HEK293 (cell line): ENCODE measurements at regions not wholly inside any gene's neighbourhood (a gene's known extent, or its start where the extent isn't known, plus 50 kb on each side); places are given as distances from the start of the nearest gene placed in this dataset.

Experiments used
- CTCF ChIA-PET: fragments of 350-600 bp; formaldehyde crosslinking; extraction: SDS; loops from one replicate; lab custom pipeline; 2021; ENCODE audit warnings: antibody characterized with exemption; lab: Yijun Ruan, JAX
- POLR2A ChIA-PET: fragments of 300-600 bp; formaldehyde crosslinking; extraction: SDS; loops from one replicate; lab custom pipeline; 2020; ENCODE audit warnings: antibody characterized with exemption, inconsistent platforms; lab: Yijun Ruan, JAX
- H3K27ac ChIP-seq: fragments of 200-500 bp; sonication (Bioruptor generic); 2 replicates; pipeline ENCODE4 v1.5.1; 2014; ENCODE audit warnings: low read depth, low read length, control low read depth, inconsistent platforms; ENCODE audit errors: extremely low read depth
- H3K36me3 ChIP-seq, 2 experiments: fragments of 200-500 bp in 1 of 2; sonication (Bioruptor generic) in 1 of 2; 1 replicate in 1 of 2; 2 replicates in 1 of 2; pipeline ENCODE4 v1.5.1; 2014 to 2017; ENCODE audit warnings: inconsistent platforms in 2 of 2, low read length in 2 of 2; ENCODE audit not compliant: control insufficient read depth in 2 of 2, insufficient read depth in 1 of 2
- H3K4me1 ChIP-seq: fragments of 200-500 bp; sonication (Bioruptor generic); 2 replicates; pipeline ENCODE4 v1.5.1; 2014; ENCODE audit warnings: mild to moderate bottlenecking, low read length, inconsistent platforms; ENCODE audit not compliant: control insufficient read depth, insufficient read depth
- H3K4me3 ChIP-seq: 2 replicates; pipeline ENCODE4 v1.5.1; 2011; ENCODE audit warnings: low read depth, mild to moderate bottlenecking, control low read depth, low read length, moderate library complexity
- H3K9me3 ChIP-seq: fragments of 200-500 bp; sonication (Bioruptor generic); 2 replicates; pipeline ENCODE4 v1.5.1; 2014; ENCODE audit warnings: low read depth, low read length, inconsistent platforms; ENCODE audit not compliant: control insufficient read depth, insufficient read depth
- GLI2 ChIP-seq: fragments of 450-650 bp; formaldehyde crosslinking; IDR thresholded peaks from 2 replicates; pipeline ENCODE4; 2017; ENCODE audit warnings: missing biosample characterization, missing genetic modification characterization, low read depth, borderline replicate concordance
- HOXC10 ChIP-seq: sonication (generic); formaldehyde crosslinking; IDR thresholded peaks from 2 replicates; pipeline ENCODE4 v1.8.1; 2023; ENCODE audit warnings: mild to moderate bottlenecking, missing genetic modification reagents
- HOXD13 ChIP-seq: sonication (generic); formaldehyde crosslinking; IDR thresholded peaks from 2 replicates; pipeline ENCODE4 v1.8.0; 2022; ENCODE audit warnings: missing genetic modification reagents, borderline replicate concordance
- IKZF3 ChIP-seq: fragments of 450-650 bp; IDR thresholded peaks from 2 replicates; pipeline ENCODE4 v1.5.0; 2018; ENCODE audit warnings: missing biosample characterization, mild to moderate bottlenecking, missing genetic modification characterization, moderate library complexity
- KLF16 ChIP-seq: fragments of 450-650 bp; formaldehyde crosslinking; IDR thresholded peaks from 2 replicates; pipeline ENCODE4 v1.5.1; 2017; ENCODE audit warnings: missing biosample characterization, missing genetic modification characterization
- OVOL3 ChIP-seq: fragments of 450-650 bp; formaldehyde crosslinking; IDR thresholded peaks from 2 replicates; pipeline ENCODE4 v1.5.1; 2016; ENCODE audit warnings: missing biosample characterization, missing genetic modification characterization
- PRDM1 ChIP-seq: fragments of 450-650 bp; formaldehyde crosslinking; IDR thresholded peaks from 2 replicates; pipeline ENCODE4; 2016; ENCODE audit warnings: missing biosample characterization, missing genetic modification characterization
- SP2 ChIP-seq: fragments of 450-650 bp; formaldehyde crosslinking; IDR thresholded peaks from 2 replicates; pipeline ENCODE4 v1.5.1; 2016; ENCODE audit warnings: missing biosample characterization, missing genetic modification characterization
- TCF7L2 ChIP-seq: IDR thresholded peaks from 2 replicates; pipeline ENCODE4 v1.6.1; 2011; ENCODE audit warnings: low read depth, mild to moderate bottlenecking, inconsistent platforms, low read length, moderate library complexity, borderline replicate concordance
- YY1 ChIP-seq: fragments of 450-650 bp; formaldehyde crosslinking; IDR thresholded peaks from 2 replicates; pipeline ENCODE4 v1.5.1; 2018; ENCODE audit warnings: missing biosample characterization, missing genetic modification characterization
- YY2 ChIP-seq: fragments of 450-650 bp; formaldehyde crosslinking; IDR thresholded peaks from 2 replicates; pipeline ENCODE4 v1.5.1; 2016; ENCODE audit warnings: missing biosample characterization, missing genetic modification characterization
- ZBTB1 ChIP-seq: fragments of 450-650 bp; formaldehyde crosslinking; IDR thresholded peaks from 2 replicates; pipeline ENCODE4 v1.5.1; 2016; ENCODE audit warnings: missing biosample characterization, missing genetic modification characterization
- ZBTB21 ChIP-seq: fragments of 450-650 bp; formaldehyde crosslinking; IDR thresholded peaks from 2 replicates; pipeline ENCODE4 v1.5.1; 2017; ENCODE audit warnings: missing biosample characterization, missing genetic modification characterization
- ZBTB8A ChIP-seq: fragments of 450-650 bp; formaldehyde crosslinking; IDR thresholded peaks from 2 replicates; pipeline ENCODE4 v1.5.1; 2016; ENCODE audit warnings: missing biosample characterization, missing genetic modification characterization
- ZEB2 ChIP-seq: fragments of 450-650 bp; formaldehyde crosslinking; IDR thresholded peaks from 2 replicates; pipeline ENCODE4 v1.5.1; 2016; ENCODE audit warnings: missing biosample characterization, missing genetic modification characterization
- ZFP41 ChIP-seq: fragments of 450-650 bp; formaldehyde crosslinking; IDR thresholded peaks from 2 replicates; pipeline ENCODE4 v1.5.1; 2016; ENCODE audit warnings: missing biosample characterization, missing genetic modification characterization, borderline replicate concordance
- ZNF10 ChIP-seq: fragments of 450-650 bp; formaldehyde crosslinking; IDR thresholded peaks from 2 replicates; pipeline ENCODE4 v1.5.1; 2017; ENCODE audit warnings: missing biosample characterization, missing genetic modification characterization
- ZNF112 ChIP-seq: fragments of 450-650 bp; formaldehyde crosslinking; IDR thresholded peaks from 2 replicates; pipeline ENCODE4 v1.5.0; 2017; ENCODE audit warnings: missing biosample characterization, missing genetic modification characterization
- ZNF114 ChIP-seq: fragments of 450-650 bp; formaldehyde crosslinking; IDR thresholded peaks from 2 replicates; pipeline ENCODE4 v1.5.0; 2017; ENCODE audit warnings: missing biosample characterization, missing genetic modification characterization
- ZNF174 ChIP-seq: fragments of 450-650 bp; formaldehyde crosslinking; IDR thresholded peaks from 2 replicates; pipeline ENCODE4 v1.5.0; 2017; ENCODE audit warnings: missing biosample characterization, mild to moderate bottlenecking, missing genetic modification characterization
- ZNF175 ChIP-seq: fragments of 450-650 bp; formaldehyde crosslinking; IDR thresholded peaks from 2 replicates; pipeline ENCODE4 v1.5.1; 2016; ENCODE audit warnings: missing biosample characterization, missing genetic modification characterization
- ZNF19 ChIP-seq: fragments of 450-650 bp; formaldehyde crosslinking; IDR thresholded peaks from 2 replicates; pipeline ENCODE4; 2016; ENCODE audit warnings: missing biosample characterization, missing genetic modification characterization, low read depth
- ZNF335 ChIP-seq: fragments of 450-650 bp; formaldehyde crosslinking; conservative IDR thresholded peaks from 2 replicates; pipeline ENCODE4 v1.5.1; 2016; ENCODE audit warnings: missing biosample characterization, missing genetic modification characterization
- ZNF48 ChIP-seq: fragments of 450-650 bp; formaldehyde crosslinking; IDR thresholded peaks from 2 replicates; pipeline ENCODE4 v1.5.1; 2016; ENCODE audit warnings: missing biosample characterization, missing genetic modification characterization
- ZNF501 ChIP-seq: fragments of 450-650 bp; formaldehyde crosslinking; IDR thresholded peaks from 2 replicates; pipeline ENCODE4 v1.5.1; 2016; ENCODE audit warnings: missing biosample characterization, missing genetic modification characterization
- ZNF707 ChIP-seq: fragments of 450-650 bp; formaldehyde crosslinking; IDR thresholded peaks from 2 replicates; pipeline ENCODE4 v1.5.1; 2016; ENCODE audit warnings: missing biosample characterization, missing genetic modification characterization
- ZNF768 ChIP-seq: fragments of 450-650 bp; formaldehyde crosslinking; IDR thresholded peaks from 2 replicates; pipeline ENCODE4 v1.5.1; 2018; ENCODE audit warnings: missing biosample characterization, mild to moderate bottlenecking, missing genetic modification characterization
- TF ChIP-seq, protein P1 (sequence below): fragments of 450-650 bp; formaldehyde crosslinking; IDR thresholded peaks from 2 replicates; pipeline ENCODE4 v1.5.1; 2016; ENCODE audit warnings: missing biosample characterization, missing genetic modification characterization
- TF ChIP-seq, protein P2 (sequence below): fragments of 450-650 bp; formaldehyde crosslinking; optimal IDR thresholded peaks from 2 replicates; pipeline ENCODE3; 2016; ENCODE audit warnings: missing biosample characterization, mild to moderate bottlenecking, missing genetic modification characterization

DNA sequence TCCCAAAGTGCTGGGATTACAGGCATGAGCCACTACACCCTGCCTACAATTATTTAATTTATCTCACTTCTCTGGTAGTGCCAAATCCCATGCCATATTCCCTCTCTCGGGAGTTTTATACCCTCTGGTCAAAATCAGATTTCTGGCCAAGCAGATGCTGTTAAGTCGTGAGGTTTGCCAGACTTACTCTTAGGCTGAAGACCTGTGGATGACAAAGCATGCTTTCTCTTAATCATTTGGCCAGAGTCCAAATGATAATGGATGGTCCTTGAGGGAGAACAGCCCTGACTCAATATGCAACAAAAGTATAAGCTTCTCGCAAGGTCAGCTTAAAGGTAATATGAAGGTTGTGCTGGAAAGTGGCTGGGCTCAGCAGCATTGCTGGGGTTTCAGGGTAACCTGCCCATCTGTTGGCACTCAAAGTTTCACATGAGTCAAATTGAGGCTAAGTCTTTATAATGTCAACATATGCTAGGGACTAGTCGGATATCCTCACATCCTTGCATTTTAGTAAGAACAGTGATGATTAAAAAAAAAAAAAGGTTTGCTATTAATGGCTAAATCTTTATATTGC, 280.1 kb downstream of the KIF4B start:
- Histone ChIP-seq H3K4me3 (no peak overlapping the region), H3K27ac (no peak overlapping the region), H3K4me1 (peaks cover 4% of the 10 kb centered on the region; the same call in 1 of the 2 replicates)
- POLR2A ChIA-PET: no interaction called here
- TF ChIP-seq, protein P1, sequence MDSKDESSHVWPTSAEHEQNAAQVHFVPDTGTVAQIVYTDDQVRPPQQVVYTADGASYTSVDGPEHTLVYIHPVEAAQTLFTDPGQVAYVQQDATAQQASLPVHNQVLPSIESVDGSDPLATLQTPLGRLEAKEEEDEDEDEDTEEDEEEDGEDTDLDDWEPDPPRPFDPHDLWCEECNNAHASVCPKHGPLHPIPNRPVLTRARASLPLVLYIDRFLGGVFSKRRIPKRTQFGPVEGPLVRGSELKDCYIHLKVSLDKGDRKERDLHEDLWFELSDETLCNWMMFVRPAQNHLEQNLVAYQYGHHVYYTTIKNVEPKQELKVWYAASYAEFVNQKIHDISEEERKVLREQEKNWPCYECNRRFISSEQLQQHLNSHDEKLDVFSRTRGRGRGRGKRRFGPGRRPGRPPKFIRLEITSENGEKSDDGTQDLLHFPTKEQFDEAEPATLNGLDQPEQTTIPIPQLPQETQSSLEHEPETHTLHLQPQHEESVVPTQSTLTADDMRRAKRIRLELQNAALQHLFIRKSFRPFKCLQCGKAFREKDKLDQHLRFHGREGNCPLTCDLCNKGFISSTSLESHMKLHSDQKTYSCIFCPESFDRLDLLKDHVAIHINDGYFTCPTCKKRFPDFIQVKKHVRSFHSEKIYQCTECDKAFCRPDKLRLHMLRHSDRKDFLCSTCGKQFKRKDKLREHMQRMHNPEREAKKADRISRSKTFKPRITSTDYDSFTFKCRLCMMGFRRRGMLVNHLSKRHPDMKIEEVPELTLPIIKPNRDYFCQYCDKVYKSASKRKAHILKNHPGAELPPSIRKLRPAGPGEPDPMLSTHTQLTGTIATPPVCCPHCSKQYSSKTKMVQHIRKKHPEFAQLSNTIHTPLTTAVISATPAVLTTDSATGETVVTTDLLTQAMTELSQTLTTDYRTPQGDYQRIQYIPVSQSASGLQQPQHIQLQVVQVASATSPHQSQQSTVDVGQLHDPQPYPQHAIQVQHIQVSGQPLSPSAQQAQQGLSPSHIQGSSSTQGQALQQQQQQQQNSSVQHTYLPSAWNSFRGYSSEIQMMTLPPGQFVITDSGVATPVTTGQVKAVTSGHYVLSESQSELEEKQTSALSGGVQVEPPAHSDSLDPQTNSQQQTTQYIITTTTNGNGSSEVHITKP (tag by site-specific recombination): no peak
- TF ChIP-seq ZNF174 (tag by site-specific recombination) (no peak), ZEB2 (tag by site-specific recombination) (no peak), IKZF3 (tag by site-specific recombination) (no peak), TCF7L2 (no peak), GLI2 (tag by site-specific recombination) (no peak), ZNF707 (tag by site-specific recombination) (no peak), YY2 (tag by site-specific recombination) (no peak), ZNF114 (tag by site-specific recombination) (no peak), ZNF112 (tag by site-specific recombination) (no peak), SP2 (no peak), ZBTB8A (tag by site-specific recombination) (no peak), HOXD13 (no peak), ZNF768 (no peak)
- TF ChIP-seq, all 188 proteins: peak for 0
- H3K9me3 ChIP-seq: no peaks in the 10 kb centered on the region
- CTCF ChIA-PET: no interaction called here
- H3K36me3 ChIP-seq: no peaks in the 10 kb centered on the region

DNA sequence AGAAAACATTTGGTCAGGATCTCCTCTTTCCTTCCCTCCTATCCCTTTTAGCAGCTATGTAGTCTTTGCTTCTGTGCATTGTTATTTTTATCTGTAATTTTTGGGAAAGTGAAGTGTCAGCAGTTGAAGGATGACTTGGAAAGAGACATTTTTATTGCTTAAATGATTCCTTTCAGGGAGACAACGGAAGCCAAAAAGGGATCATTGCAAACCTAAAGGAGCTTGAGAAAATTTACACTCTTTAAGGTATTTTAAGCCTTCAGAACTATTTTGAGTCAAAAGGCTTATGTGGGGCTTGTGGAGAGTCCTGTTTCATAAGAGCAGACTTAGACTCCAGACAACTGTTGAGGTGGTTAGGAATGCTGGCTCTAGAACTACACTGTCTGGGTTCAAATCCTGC, 281.6 kb downstream of the KIF4B start:
- H3K36me3 ChIP-seq: no peaks in the 10 kb centered on the region
- no peak for TF ChIP-seq KLF16
- no peak for TF ChIP-seq ZFP41 (tag by site-specific recombination)
- no peak for TF ChIP-seq OVOL3 (tag by site-specific recombination)
- no peak for TF ChIP-seq ZNF10 (tag by site-specific recombination)
- no peak for TF ChIP-seq ZNF48 (tag by site-specific recombination)
- TF ChIP-seq, protein P2, sequence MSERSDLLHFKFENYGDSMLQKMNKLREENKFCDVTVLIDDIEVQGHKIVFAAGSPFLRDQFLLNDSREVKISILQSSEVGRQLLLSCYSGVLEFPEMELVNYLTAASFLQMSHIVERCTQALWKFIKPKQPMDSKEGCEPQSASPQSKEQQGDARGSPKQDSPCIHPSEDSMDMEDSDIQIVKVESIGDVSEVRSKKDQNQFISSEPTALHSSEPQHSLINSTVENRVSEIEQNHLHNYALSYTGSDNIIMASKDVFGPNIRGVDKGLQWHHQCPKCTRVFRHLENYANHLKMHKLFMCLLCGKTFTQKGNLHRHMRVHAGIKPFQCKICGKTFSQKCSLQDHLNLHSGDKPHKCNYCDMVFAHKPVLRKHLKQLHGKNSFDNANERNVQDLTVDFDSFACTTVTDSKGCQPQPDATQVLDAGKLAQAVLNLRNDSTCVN (tag by site-specific recombination): no peak
- TF ChIP-seq ZBTB1 (tag by site-specific recombination): no peak
- TF ChIP-seq ZBTB21 (tag by site-specific recombination): no peak
- no peak for TF ChIP-seq PRDM1 (tag by site-specific recombination)
- TF ChIP-seq YY2 (tag by site-specific recombination): no peak
- no peak for TF ChIP-seq ZNF335 (tag by site-specific recombination)
- no peak for TF ChIP-seq ZNF175 (tag by site-specific recombination)
- no peak for TF ChIP-seq YY1 (tag by site-specific recombination)
- TF ChIP-seq ZNF501 (tag by site-specific recombination): no peak
- TF ChIP-seq HOXC10 (CRISPR knock-in tag): no peak
- TF ChIP-seq ZNF19: no peak
- H3K4me1 ChIP-seq: no peaks in the 10 kb centered on the region
- H3K4me3 ChIP-seq: no peak overlapping the region
- ChIA-PET POLR2A (no interaction called here), CTCF (interaction anchor here (0.7 kb wide), 1 partner anchor 110 kb away, joined by 3 read pairs; no protein-coding TSS in a partner anchor)
- no peak overlapping the region for H3K27ac ChIP-seq
- H3K9me3 ChIP-seq: no peaks in the 10 kb centered on the region
